Hepatocyte (in vitro differentiated cells): ENCODE measurements at regions not wholly inside any gene's neighbourhood (a gene's known extent, or its start where the extent isn't known, plus 50 kb on each side); places are given as distances from the start of the nearest gene placed in this dataset.

ENCODE experiments used
- DNase-seq: peaks from one replicate; pipeline ENCODE4 v3.0.0-alpha.2; 2016; ENCODE audit warnings: low spot score
- H2AFZ ChIP-seq: fragments of 200-600 bp; sonication (generic); 2 replicates; pipeline ENCODE4 v1.6.0; 2016; ENCODE audit warnings: antibody characterized with exemption, mild to moderate bottlenecking
- H3K27ac ChIP-seq: fragments of 200-600 bp; sonication (generic); 2 replicates; pipeline ENCODE4 v1.5.1; 2016; ENCODE audit warnings: mild to moderate bottlenecking
- H3K27me3 ChIP-seq: fragments of 200-600 bp; sonication (generic); 2 replicates; pipeline ENCODE4 v1.6.1; 2016
- H3K36me3 ChIP-seq: fragments of 200-600 bp; sonication (generic); replicated peaks from 2 replicates; pipeline ENCODE4 v1.5.1; 2016; ENCODE audit warnings: low read depth; ENCODE audit not compliant: insufficient read depth
- H3K4me1 ChIP-seq: fragments of 200-600 bp; sonication (generic); 2 replicates; pipeline ENCODE4 v1.5.1; 2016; ENCODE audit warnings: mild to moderate bottlenecking, moderate library complexity; ENCODE audit not compliant: insufficient read depth
- H3K4me2 ChIP-seq: fragments of 200-600 bp; sonication (generic); 2 replicates; pipeline ENCODE4 v1.6.0; 2016
- H3K4me3 ChIP-seq: fragments of 200-600 bp; sonication (generic); 2 replicates; pipeline ENCODE4 v1.5.1; 2016; ENCODE audit warnings: mild to moderate bottlenecking
- H3K79me2 ChIP-seq: fragments of 200-600 bp; sonication (generic); 2 replicates; pipeline ENCODE4 v1.6.0; 2017; ENCODE audit warnings: mild to moderate bottlenecking
- H3K9me2 ChIP-seq: fragments of 200-600 bp; sonication (generic); replicated peaks from 2 replicates; pipeline ENCODE4 v1.6.0; 2017; ENCODE audit warnings: mild to moderate bottlenecking; ENCODE audit not compliant: insufficient read depth
- H3K9me3 ChIP-seq: fragments of 200-600 bp; sonication (generic); 2 replicates; pipeline ENCODE4 v1.5.1; 2016; ENCODE audit warnings: low read depth, mild to moderate bottlenecking
- H4K20me1 ChIP-seq: fragments of 200-600 bp; sonication (generic); 2 replicates; pipeline ENCODE4 v1.6.0; 2016; ENCODE audit warnings: mild to moderate bottlenecking; ENCODE audit not compliant: insufficient read depth, poor library complexity, severe bottlenecking
- CTCF ChIP-seq: fragments of 200-600 bp; sonication (generic); IDR thresholded peaks from 2 replicates; pipeline ENCODE4 v1.5.1; 2016; ENCODE audit warnings: antibody characterized with exemption, mild to moderate bottlenecking; ENCODE audit not compliant: poor library complexity
- EZH2 ChIP-seq: fragments of 200-600 bp; sonication (generic); IDR thresholded peaks from 2 replicates; pipeline ENCODE4 v1.6.1; 2016; ENCODE audit warnings: antibody characterized with exemption, mild to moderate bottlenecking, borderline replicate concordance
- EZH2phosphoT487 ChIP-seq: fragments of 200-600 bp; sonication (generic); IDR thresholded peaks from one replicate; pipeline ENCODE4 v1.6.1; 2018; ENCODE audit warnings: antibody characterized with exemption, mild to moderate bottlenecking, low read depth, moderate library complexity; ENCODE audit not compliant: unreplicated experiment, severe bottlenecking
- WGBS: methylation state at CpG from one replicate; pipeline ENCODE4 v1.1.6; 2016; ENCODE audit warnings: low lambda C conversion rate; ENCODE audit errors: missing lambda C conversion rate; 5-methylcytosine and 5-hydroxymethylcytosine counted together

GRCh38 chr1:87757676-87758075, 429.0 kb downstream of the LMO4 start:
- WGBS = 88% methylated on average over 9 of the region's 9 CpGs
- no peaks in the 10 kb centered on the region for H3K79me2 ChIP-seq
- H3K4me3 ChIP-seq = no peak overlapping the region
- H3K27ac ChIP-seq = no peak overlapping the region
- H3K36me3 ChIP-seq = no peaks in the 10 kb centered on the region
- no peak for TF ChIP-seq CTCF
- no peak for TF ChIP-seq EZH2
- TF ChIP-seq EZH2phosphoT487 = no peak
- no peak for DNase-seq
- H3K27me3 ChIP-seq = no peaks in the 10 kb centered on the region
- no peak overlapping the region for H2AFZ ChIP-seq
- H3K4me1 ChIP-seq = peaks cover under 1% of the 10 kb centered on the region
- H3K4me2 ChIP-seq = no peak overlapping the region
- no peaks in the 10 kb centered on the region for H4K20me1 ChIP-seq
- no peaks in the 10 kb centered on the region for H3K9me3 ChIP-seq
- no peaks in the 10 kb centered on the region for H3K9me2 ChIP-seq

- Histone ChIP-seq H4K20me1 (no peaks in the 10 kb centered on the region), H3K9me2 (no peaks in the 10 kb centered on the region), H3K4me2 (no peak overlapping the region), H3K9me3 (no peaks in the 10 kb centered on the region), H2AFZ (no peak overlapping the region), H3K36me3 (no peaks in the 10 kb centered on the region), H3K4me3 (no peak overlapping the region), H3K27me3 (no peaks in the 10 kb centered on the region), H3K79me2 (no peaks in the 10 kb centered on the region), H3K27ac (no peak overlapping the region), H3K4me1 (no peaks in the 10 kb centered on the region)
- TF ChIP-seq EZH2 (no peak), CTCF (no peak), EZH2phosphoT487 (no peak)
- 39% methylated on average over 4 of the region's 4 CpGs for WGBS
- no peak for DNase-seq
Observed at GRCh38 chr1:87759421-87760087, 430.9 kb downstream of the LMO4 start.

GRCh38 chr1:87760155-87760554, 431.5 kb downstream of the LMO4 start:
- Histone ChIP-seq H3K9me3 (no peaks in the 10 kb centered on the region), H3K9me2 (no peaks in the 10 kb centered on the region), H2AFZ (no peak overlapping the region), H3K4me1 (no peaks in the 10 kb centered on the region), H3K79me2 (no peaks in the 10 kb centered on the region), H3K4me3 (no peak overlapping the region), H3K4me2 (no peak overlapping the region), H3K27ac (no peak overlapping the region), H3K36me3 (no peaks in the 10 kb centered on the region), H4K20me1 (no peaks in the 10 kb centered on the region), H3K27me3 (no peaks in the 10 kb centered on the region)
- DNase-seq = no peak
- TF ChIP-seq EZH2phosphoT487 (no peak), EZH2 (no peak), CTCF (no peak)
- WGBS = 72% methylated on average over 2 of the region's 2 CpGs
